ENCODE measurements at regions not wholly inside any gene's neighbourhood (a gene's known extent, or its start where the extent isn't known, plus 50 kb on each side); places are given as distances from the start of the nearest gene placed in this dataset.

DNA sequence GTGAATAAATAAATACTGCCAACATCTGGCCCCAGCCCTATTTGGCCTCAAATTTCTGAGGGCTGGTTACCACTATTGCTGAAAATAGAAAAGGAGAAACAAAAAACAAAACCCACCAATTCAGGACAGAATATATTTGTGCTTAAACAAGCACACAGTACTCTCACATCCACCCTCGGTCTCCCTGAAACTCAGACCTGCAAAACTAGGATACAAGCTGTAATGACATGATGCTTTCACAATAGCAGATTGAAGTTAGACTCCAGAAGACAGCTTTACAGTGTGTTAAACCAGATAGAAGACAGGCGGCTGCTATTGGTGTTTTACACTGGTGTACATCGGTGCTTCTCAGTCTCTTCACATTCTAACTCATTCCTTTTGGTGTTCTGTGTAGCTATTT is 214.9 kb upstream of the DMRT1 start:
- no peaks in the 10 kb centered on the region for H3K9me3 ChIP-seq (replicated peaks; ENCODE audit: control insufficient read depth, insufficient read depth, low read length)
- no peak overlapping the region for H3K9ac ChIP-seq (replicated peaks; ENCODE audit: extremely low read depth, insufficient read depth, low read length)
- intact Hi-C loops (cut with micrococcal nuclease), result no loop called here
- dilution Hi-C loops (cut with MboI; ENCODE audit: extremely low pct_ligation_motif_present, low sequenced_read_pairs), result no loop called here
- no peaks in the 10 kb centered on the region for H3K9me1 ChIP-seq (replicated peaks; ENCODE audit: control insufficient read depth, extremely low read depth, insufficient read depth, low read length)
- BruUV-seq (replicated peaks), result no TSS peak
- H2AFZ ChIP-seq (ENCODE audit: low read depth, low read length), result peak overlapping the region; percentile 65
- FAIRE-seq, result no peak
- no peaks in the 10 kb centered on the region for H4K20me1 ChIP-seq (replicated peaks; ENCODE audit: control insufficient read depth, extremely low read depth, insufficient read depth, low read length)
- peaks cover 14% of the 10 kb centered on the region for H3K4me1 ChIP-seq (ENCODE audit: control insufficient read depth, extremely low read depth, insufficient read depth, low read length)
- POLR2A ChIA-PET, result no interaction called here
- H3K4me2 ChIP-seq (ENCODE audit: insufficient read depth, low read length), result no peak overlapping the region
- H3K27ac ChIP-seq (ENCODE audit: insufficient read depth, low read depth, low read length), result no peak overlapping the region
- CTCF ChIA-PET, result no interaction called here
- TF ChIP-seq MYC (IDR thresholded peaks at IDR 0.05; ENCODE audit: low read depth, low read length) (no peak), JUN (IDR thresholded peaks at IDR 0.05; ENCODE audit: borderline replicate concordance, insufficient read depth, insufficient read length, low read depth) (no peak), EZH2 (IDR thresholded peaks at IDR 0.05; ENCODE audit: borderline replicate concordance, low read depth, low read length, severe bottlenecking) (no peak), POLR2A (IDR thresholded peaks at IDR 0.05; ENCODE audit: low read depth, low read length) (no peak), GATA2 (IDR thresholded peaks at IDR 0.05; ENCODE audit: insufficient read depth, insufficient read length, low read depth, low read length) (no peak), POLR2AphosphoS5 (IDR thresholded peaks at IDR 0.05; ENCODE audit: insufficient read depth, low read depth, low read length) (no peak), FOS (IDR thresholded peaks at IDR 0.05; ENCODE audit: borderline replicate concordance, insufficient read depth, low read length) (no peak)
- TF ChIP-seq, protein P1, sequence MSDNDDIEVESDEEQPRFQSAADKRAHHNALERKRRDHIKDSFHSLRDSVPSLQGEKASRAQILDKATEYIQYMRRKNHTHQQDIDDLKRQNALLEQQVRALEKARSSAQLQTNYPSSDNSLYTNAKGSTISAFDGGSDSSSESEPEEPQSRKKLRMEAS (IDR thresholded peaks at IDR 0.05; ENCODE audit: insufficient read depth, insufficient read length), result no peak
- TF ChIP-seq, protein P2, sequence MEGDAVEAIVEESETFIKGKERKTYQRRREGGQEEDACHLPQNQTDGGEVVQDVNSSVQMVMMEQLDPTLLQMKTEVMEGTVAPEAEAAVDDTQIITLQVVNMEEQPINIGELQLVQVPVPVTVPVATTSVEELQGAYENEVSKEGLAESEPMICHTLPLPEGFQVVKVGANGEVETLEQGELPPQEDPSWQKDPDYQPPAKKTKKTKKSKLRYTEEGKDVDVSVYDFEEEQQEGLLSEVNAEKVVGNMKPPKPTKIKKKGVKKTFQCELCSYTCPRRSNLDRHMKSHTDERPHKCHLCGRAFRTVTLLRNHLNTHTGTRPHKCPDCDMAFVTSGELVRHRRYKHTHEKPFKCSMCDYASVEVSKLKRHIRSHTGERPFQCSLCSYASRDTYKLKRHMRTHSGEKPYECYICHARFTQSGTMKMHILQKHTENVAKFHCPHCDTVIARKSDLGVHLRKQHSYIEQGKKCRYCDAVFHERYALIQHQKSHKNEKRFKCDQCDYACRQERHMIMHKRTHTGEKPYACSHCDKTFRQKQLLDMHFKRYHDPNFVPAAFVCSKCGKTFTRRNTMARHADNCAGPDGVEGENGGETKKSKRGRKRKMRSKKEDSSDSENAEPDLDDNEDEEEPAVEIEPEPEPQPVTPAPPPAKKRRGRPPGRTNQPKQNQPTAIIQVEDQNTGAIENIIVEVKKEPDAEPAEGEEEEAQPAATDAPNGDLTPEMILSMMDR (IDR thresholded peaks at IDR 0.05; ENCODE audit: extremely low read depth in 1 of 2, insufficient read depth in 1 of 2, low read depth in 1 of 2, low read length in 2 of 2), result no peak
- H3K27me3 ChIP-seq (ENCODE audit: control insufficient read depth in 2 of 2, insufficient read depth in 2 of 2, low read length in 2 of 2), result no peaks in the 10 kb centered on the region
- H3K36me3 ChIP-seq (ENCODE audit: control insufficient read depth in 2 of 2, extremely low read depth in 1 of 2, insufficient read depth in 2 of 2, low read length in 2 of 2), result no peaks in the 10 kb centered on the region
- peak; percentile 35 for DNase-seq (ENCODE audit: low read depth, low spot score)
- H3K4me3 ChIP-seq (replicated peaks in 1 of 3; ENCODE audit: insufficient read depth in 1 of 3, low read depth in 1 of 3, low read length in 3 of 3), result no peak overlapping the region
- no peaks in the 10 kb centered on the region for H3K79me2 ChIP-seq (ENCODE audit: control insufficient read depth, insufficient read depth, low read length)

All from endothelial cell of umbilical vein (primary cell).